HUES6 (cell line): ENCODE measurements at regions not wholly inside any gene's neighbourhood (a gene's known extent, or its start where the extent isn't known, plus 50 kb on each side); places are given as distances from the start of the nearest gene placed in this dataset.
"Not testable (repeated sequence)": the region's sequence is repeated elsewhere in the genome, so short reads cannot be mapped to it uniquely, and the experiment has no call there.

Source experiments
- H3K27ac ChIP-seq: 2 replicates; pipeline ENCODE4 v1.7.0; 2013; ENCODE audit warnings: low read depth, mild to moderate bottlenecking, low read length, inconsistent platforms
- H3K27me3 ChIP-seq: 2 replicates; pipeline ENCODE4 v1.6.1; 2013; ENCODE audit warnings: low read length; ENCODE audit not compliant: control insufficient read depth, insufficient read depth
- H3K36me3 ChIP-seq: 2 replicates; pipeline ENCODE4 v1.6.1; 2013; ENCODE audit warnings: low read length; ENCODE audit not compliant: control insufficient read depth, insufficient read depth
- H3K4me1 ChIP-seq: 2 replicates; pipeline ENCODE4 v1.6.1; 2013; ENCODE audit warnings: low read length; ENCODE audit not compliant: control insufficient read depth, insufficient read depth
- H3K4me3 ChIP-seq: 2 replicates; pipeline ENCODE4 v1.5.1; 2013; ENCODE audit warnings: low read depth, low read length
- H3K9ac ChIP-seq: one replicate; pipeline ENCODE4 v1.6.1; 2013; ENCODE audit warnings: mild to moderate bottlenecking, low read length
- H3K9me3 ChIP-seq: 2 replicates; pipeline ENCODE4 v1.6.1; 2013; ENCODE audit warnings: low read depth, low read length; ENCODE audit not compliant: control insufficient read depth, insufficient read depth

DNA sequence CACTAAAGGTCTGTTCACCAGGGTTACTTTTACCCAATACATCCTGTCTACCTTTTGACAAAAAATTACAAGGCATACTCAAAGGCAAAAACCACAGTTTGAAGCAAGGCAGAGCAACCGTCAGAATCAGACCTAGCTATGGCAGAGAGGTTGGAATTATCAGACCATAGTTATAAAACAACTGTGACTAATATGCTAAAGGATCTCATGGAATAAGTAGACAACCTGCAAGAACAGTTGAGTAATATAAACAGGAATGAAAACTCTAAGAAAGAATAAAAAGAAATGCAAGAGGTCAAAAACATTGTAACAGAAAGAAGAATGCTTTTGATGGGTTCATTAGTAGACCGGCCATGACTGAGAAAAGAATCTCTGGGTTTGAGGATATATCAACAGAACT lies 318.8 kb upstream of the KCNH7 start:
- no peak overlapping the region for H3K27ac ChIP-seq
- H3K9me3 ChIP-seq, result no peaks in the 10 kb centered on the region
- no peaks in the 10 kb centered on the region for H3K4me1 ChIP-seq
- H3K36me3 ChIP-seq, result no peaks in the 10 kb centered on the region
- H3K27me3 ChIP-seq, result no peaks in the 10 kb centered on the region
- H3K4me3 ChIP-seq, result no peak overlapping the region
- H3K9ac ChIP-seq, result no peak overlapping the region

DNA sequence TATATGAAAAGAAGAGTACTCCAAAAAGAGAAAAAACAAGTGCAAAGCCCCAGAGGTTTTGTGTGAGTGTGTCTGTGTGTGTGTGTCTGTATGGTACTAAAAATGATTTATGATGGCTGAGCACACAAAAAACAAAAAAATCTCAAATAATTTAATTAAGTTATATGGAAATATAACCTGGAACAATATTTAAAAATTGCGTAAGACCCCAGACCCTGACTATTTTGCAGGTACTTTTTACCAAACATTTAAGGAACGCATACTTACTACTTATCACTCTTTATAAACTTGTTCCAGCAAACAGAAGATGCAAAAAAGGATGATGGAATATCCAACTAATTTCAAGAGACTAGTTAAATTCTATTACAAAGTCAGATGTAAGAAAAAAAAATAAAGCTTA lies 317.4 kb upstream of the KCNH7 start:
- Histone ChIP-seq H3K4me1 (no peaks in the 10 kb centered on the region), H3K9ac (no peak overlapping the region), H3K27ac (no peak overlapping the region), H3K36me3 (no peaks in the 10 kb centered on the region), H3K9me3 (no peaks in the 10 kb centered on the region), H3K4me3 (no peak overlapping the region), H3K27me3 (no peaks in the 10 kb centered on the region)

DNA sequence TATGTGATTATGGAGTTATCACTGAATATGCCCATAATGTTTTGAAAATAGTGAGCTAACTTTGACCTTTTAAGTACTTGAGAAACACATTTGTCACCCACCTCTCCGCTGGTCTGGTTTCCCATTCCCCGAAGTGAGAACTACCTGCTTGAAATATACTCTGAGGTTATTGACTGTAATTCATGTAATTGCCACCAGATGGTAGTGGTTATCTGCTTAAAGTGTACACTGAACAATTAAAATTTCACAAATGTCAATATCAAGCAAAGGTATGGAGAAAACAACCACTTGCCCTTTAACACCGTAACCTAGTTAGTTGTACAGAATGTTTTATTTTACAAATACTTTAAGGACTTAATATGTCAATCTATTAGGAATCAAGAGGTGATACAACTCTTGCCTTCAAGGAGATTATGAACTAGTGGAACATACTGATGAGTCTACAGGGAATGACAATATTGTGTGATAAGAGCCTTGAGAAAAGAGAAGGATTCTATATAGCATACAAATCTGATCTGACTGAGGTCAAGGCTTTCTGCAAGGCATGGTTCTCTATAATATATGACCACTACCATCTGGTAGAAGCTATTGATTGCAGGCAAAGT lies 316.8 kb upstream of the KCNH7 start:
- H3K9ac ChIP-seq, result no peak overlapping the region
- no peak overlapping the region for H3K27ac ChIP-seq
- no peaks in the 10 kb centered on the region for H3K9me3 ChIP-seq
- no peaks in the 10 kb centered on the region for H3K27me3 ChIP-seq
- H3K4me3 ChIP-seq, result no peak overlapping the region
- H3K36me3 ChIP-seq, result no peaks in the 10 kb centered on the region
- H3K4me1 ChIP-seq, result no peaks in the 10 kb centered on the region

DNA sequence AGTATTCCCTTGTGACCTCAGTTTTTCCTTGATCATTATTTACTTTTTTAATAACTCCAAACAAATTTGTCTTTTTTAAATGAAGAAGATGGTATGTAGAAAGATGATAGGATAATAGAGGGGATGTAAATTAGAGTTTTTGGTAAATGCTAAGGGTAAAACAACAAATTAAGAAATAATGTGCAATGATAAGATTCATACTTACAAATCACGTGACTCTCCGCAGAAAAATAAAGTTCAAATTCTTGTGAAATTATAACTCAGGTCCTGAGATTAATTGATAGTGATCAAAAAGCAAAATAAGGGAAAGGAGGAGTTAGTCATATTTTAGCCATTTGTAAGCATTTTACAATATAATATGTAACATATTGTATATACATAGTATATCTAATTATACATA lies 304.1 kb upstream of the KCNH7 start:
- H3K27ac ChIP-seq, result no peak overlapping the region
- H3K9ac ChIP-seq, result no peak overlapping the region
- H3K27me3 ChIP-seq, result no peaks in the 10 kb centered on the region
- peaks cover 30% of the 10 kb centered on the region for H3K9me3 ChIP-seq
- H3K36me3 ChIP-seq, result no peaks in the 10 kb centered on the region
- H3K4me1 ChIP-seq, result no peaks in the 10 kb centered on the region
- H3K4me3 ChIP-seq, result no peak overlapping the region

DNA sequence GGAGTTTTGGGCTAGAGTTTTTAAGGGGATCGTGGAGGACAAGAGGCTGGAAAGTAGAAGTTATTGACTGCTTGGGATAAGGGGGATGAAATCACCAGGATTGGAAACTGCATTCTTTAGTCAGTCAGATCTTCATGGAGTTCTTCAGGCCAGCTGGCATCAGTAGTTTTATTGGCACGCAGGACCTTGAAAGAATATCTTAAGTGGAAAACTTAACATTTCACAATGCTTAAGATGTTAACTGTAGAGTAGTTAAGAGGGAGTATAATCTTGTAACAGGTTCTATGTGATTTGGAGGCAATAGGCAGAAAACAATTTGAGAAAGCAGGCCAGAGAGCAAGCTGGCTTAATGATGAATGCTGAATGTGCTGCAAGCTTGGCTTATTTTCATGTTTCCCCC lies 300.4 kb upstream of the KCNH7 start:
- H3K36me3 ChIP-seq, result no peaks in the 10 kb centered on the region
- no peaks in the 10 kb centered on the region for H3K27me3 ChIP-seq
- no peak overlapping the region for H3K9ac ChIP-seq
- H3K4me3 ChIP-seq, result no peak overlapping the region
- no peak overlapping the region for H3K27ac ChIP-seq
- H3K4me1 ChIP-seq, result no peaks in the 10 kb centered on the region
- 0 out of 2 replicates have a peak, but pooled peaks cover 5% of the 10 kb centered on the region for H3K9me3 ChIP-seq

DNA sequence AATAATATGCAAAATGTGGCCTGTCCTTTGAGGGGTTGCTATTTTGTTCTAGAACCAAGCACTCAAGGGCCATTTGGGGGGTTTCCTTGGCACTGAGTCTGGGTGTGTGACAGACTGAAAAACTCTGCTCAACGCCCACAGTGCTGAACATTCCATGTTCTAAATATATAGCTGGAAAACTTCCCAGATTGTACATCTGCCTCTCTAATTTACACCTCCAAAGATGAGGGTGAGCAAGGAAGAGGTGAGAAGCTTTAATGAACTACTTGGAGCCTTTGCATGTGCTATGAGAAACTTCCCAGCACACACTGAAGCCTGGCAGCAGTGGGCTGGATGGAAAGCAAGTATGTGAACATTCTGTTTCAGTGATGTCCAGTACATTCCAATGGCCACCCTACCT lies 296.7 kb upstream of the KCNH7 start:
- no peaks in the 10 kb centered on the region for H3K27me3 ChIP-seq

DNA sequence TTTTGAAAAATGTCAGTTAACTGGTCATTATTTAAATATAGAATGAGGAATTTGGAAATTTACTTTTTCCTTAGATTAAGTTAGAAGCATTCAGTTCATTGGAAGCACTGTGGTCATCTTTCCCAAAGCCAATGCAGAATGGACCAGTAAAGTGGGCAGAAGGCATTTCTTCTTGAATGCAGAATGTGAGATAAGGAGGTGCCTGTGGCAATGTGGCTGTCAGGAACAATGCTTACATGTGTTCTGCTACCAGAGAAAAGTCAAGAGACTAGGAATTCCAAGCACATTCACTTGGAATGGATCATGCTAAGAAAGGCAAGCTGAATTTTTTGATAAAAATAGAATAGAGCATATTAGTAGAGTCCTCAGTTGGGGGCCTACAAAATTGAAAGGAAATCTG lies 295.0 kb upstream of the KCNH7 start:
- Histone ChIP-seq H3K27me3 (no peaks in the 10 kb centered on the region), H3K36me3 (no peaks in the 10 kb centered on the region), H3K9me3 (0 out of 2 replicates have a peak, but pooled peaks cover 3% of the 10 kb centered on the region), H3K4me3 (no peak overlapping the region), H3K4me1 (no peaks in the 10 kb centered on the region), H3K27ac (no peak overlapping the region), H3K9ac (no peak overlapping the region)

More for the DNA sequence above, 296.7 kb upstream of the KCNH7 start:
- H3K9me3 ChIP-seq, result 0 out of 2 replicates have a peak, but pooled peaks cover 5% of the 10 kb centered on the region
- H3K36me3 ChIP-seq, result no peaks in the 10 kb centered on the region
- H3K4me3 ChIP-seq, result no peak overlapping the region
- no peaks in the 10 kb centered on the region for H3K4me1 ChIP-seq
- no peak overlapping the region for H3K9ac ChIP-seq
- H3K27ac ChIP-seq, result no peak overlapping the region

DNA sequence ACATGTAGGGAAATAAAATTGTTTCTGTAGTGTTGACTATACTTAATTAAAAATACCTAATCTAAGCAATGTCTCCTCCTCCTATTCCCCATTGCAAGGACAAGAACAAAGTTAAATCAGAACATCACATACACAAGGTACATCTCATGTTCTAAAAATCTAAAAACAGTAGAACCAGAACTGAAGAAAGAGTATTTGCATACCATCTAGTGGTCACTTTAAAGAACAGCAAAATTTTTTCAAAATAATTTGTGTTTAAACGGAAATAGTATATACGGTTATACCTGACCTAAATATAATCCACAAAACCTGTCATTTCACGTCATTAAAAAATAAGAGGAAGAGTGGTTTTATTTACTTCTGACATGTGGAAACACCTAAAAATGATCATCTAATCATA lies 294.3 kb upstream of the KCNH7 start:
- H3K9ac ChIP-seq, result no peak overlapping the region
- H3K27ac ChIP-seq, result no peak overlapping the region
- H3K27me3 ChIP-seq, result no peaks in the 10 kb centered on the region
- no peaks in the 10 kb centered on the region for H3K9me3 ChIP-seq
- no peaks in the 10 kb centered on the region for H3K4me1 ChIP-seq
- H3K36me3 ChIP-seq, result no peaks in the 10 kb centered on the region
- no peak overlapping the region for H3K4me3 ChIP-seq

DNA sequence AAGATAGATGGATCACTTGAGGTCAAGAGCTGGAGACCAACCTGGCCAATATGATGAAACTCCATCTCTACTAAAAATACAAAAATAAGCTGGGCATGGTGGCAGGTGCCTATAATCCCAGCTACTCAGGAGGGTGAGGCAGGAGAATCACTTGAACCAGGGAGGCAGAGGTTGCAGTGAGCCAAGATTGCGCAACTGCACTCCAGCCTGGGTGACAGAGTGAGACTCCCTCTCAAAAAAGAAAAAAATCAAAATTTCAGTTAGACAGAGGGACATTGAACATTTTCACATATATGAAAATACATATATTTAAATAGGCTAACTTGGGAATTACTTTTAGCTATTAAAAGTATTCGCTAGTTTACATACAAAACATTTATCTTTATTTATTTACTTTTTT lies 293.6 kb upstream of the KCNH7 start:
- not testable (repeated sequence) for H3K27me3 ChIP-seq, H3K36me3 ChIP-seq, H3K4me1 ChIP-seq, H3K27ac ChIP-seq, H3K9ac ChIP-seq, H3K9me3 ChIP-seq, H3K4me3 ChIP-seq

DNA sequence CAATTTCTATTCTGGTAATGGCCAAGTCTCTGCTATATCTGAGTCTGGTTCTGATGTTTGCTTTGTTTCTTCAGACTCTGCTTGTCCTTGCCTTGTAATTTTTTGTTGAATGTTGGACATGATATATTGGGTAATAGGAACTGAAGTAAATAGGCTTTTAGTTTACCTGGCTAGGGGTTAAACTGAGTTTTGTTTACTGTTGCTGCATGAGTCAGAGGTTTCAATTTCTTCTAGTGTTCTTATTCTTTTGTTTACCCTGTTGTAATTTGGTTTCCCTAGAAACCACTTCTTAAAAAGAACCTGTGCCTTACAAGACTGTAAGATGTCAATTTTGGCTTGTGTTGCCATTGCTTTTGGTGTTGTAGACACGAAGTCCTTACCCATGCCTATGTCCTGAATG lies 285.0 kb upstream of the KCNH7 start:
- Histone ChIP-seq H3K36me3 (no peaks in the 10 kb centered on the region), H3K4me1 (no peaks in the 10 kb centered on the region), H3K9ac (no peak overlapping the region), H3K27me3 (no peaks in the 10 kb centered on the region), H3K9me3 (no peaks in the 10 kb centered on the region), H3K27ac (no peak overlapping the region), H3K4me3 (no peak overlapping the region)

DNA sequence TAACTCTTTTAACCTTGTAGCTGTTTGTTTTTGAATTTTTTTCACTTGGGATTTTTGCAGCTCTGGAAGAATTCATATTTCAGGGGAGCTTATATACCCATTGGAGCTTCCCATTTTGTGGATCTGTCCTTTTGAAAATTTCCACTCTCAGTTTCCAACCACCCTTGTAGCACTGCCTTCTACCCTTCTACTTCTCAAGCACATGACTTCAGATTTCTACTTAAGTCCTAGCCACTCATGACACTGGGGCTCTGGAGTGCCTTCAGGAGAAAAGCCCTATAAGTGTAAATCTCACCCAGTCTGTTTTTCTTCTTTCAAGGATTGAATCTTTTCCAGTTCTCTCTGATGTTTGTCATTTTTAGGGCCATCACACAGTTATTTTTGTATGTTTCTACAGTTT lies 283.7 kb upstream of the KCNH7 start:
- H3K27ac ChIP-seq, result no peak overlapping the region
- no peak overlapping the region for H3K4me3 ChIP-seq
- H3K9me3 ChIP-seq, result no peaks in the 10 kb centered on the region
- no peaks in the 10 kb centered on the region for H3K27me3 ChIP-seq
- H3K36me3 ChIP-seq, result no peaks in the 10 kb centered on the region
- H3K9ac ChIP-seq, result no peak overlapping the region
- no peaks in the 10 kb centered on the region for H3K4me1 ChIP-seq

DNA sequence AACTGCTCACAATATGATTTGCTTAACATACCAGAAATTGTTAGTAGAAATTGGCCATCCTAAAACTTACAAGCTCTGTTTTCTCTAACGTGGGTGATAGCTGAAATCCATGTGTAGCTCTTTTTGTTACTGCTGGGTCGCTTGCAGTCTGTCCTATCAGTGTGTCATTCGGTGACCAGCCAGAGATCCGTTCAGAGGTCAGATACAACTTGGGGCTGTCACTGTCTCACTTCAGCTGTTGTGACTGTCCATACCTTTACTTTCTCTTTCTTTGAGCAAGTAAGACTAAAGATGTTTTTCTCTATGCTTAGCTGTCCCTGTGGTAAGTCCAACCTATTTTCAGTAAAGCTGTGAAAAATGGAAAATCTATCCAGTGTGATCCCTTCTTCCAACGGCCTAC lies 282.9 kb upstream of the KCNH7 start:
- Histone ChIP-seq H3K4me3 (no peak overlapping the region), H3K9me3 (no peaks in the 10 kb centered on the region), H3K9ac (no peak overlapping the region), H3K27me3 (no peaks in the 10 kb centered on the region), H3K4me1 (no peaks in the 10 kb centered on the region), H3K27ac (no peak overlapping the region), H3K36me3 (no peaks in the 10 kb centered on the region)
